ENCODE measurements at regions not wholly inside any gene's neighbourhood (a gene's known extent, or its start where the extent isn't known, plus 50 kb on each side); places are given as distances from the start of the nearest gene placed in this dataset.

DNA sequence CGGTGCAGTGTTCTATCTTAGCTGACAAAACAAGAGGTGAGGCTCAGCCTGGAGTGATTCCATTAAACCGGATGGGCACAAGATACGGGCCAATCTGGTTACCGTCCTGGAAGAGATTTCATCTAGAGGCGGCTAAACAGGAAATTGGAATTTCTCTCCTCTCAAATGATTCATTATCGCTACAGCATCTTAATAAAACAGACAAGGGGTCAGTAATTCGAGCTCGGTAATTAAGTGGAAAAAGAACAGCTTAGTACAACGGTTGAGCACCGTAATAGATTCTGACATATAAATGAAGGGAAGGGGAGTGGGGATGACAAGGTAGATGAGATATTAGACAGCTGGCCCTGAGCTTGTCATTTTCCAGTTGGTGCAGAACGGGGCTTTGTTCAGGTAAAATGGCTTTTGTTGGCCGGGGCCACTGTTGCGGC lies 137.2 kb downstream of the EDN3 start:
- Histone ChIP-seq H3K27me3 (replicated peaks in 1 of 7) (peaks cover 0 to 5% (median 0%) of the 10 kb centered on the region in 7 donors), H3K36me3 (no peaks in the 10 kb centered on the region), H3K4me3 (no peak overlapping the region), H3K4me1 (no peaks in the 10 kb centered on the region), H3K27ac (no peak overlapping the region), H3K9me3 (no peaks in the 10 kb centered on the region)
- TF ChIP-seq POLR2A (IDR thresholded peaks at IDR 0.05) (no peak), POLR2AphosphoS5 (IDR thresholded peaks at IDR 0.05) (no peak), CTCF (IDR thresholded peaks at IDR 0.05 in 8 of 11, conservative IDR thresholded peaks at IDR 0.05 in 3 of 11) (no peak)
- intact Hi-C loops (cut with DNase I; ENCODE audit: low total_unique reads): no loop called here
- no peak for DNase-seq
- 77 to 87% (median 79%) methylated on average over 13 of the region's 13 CpGs for WGBS, 5 donors

- intact Hi-C loops (cut with DNase I; ENCODE audit: low total_unique reads): no loop called here
- DNase-seq: no peak
- peaks cover 0 to 11% (median 0%) of the 10 kb centered on the region in 7 donors for H3K27me3 ChIP-seq (replicated peaks in 1 of 7)
- H3K4me3 ChIP-seq: no peak overlapping the region
- H3K27ac ChIP-seq: no peak overlapping the region
- H3K4me1 ChIP-seq: no peaks in the 10 kb centered on the region
- no peaks in the 10 kb centered on the region for H3K36me3 ChIP-seq
- TF ChIP-seq CTCF (IDR thresholded peaks at IDR 0.05 in 8 of 11, conservative IDR thresholded peaks at IDR 0.05 in 3 of 11): no peak
- TF ChIP-seq POLR2AphosphoS5 (IDR thresholded peaks at IDR 0.05): no peak
- TF ChIP-seq POLR2A (IDR thresholded peaks at IDR 0.05): no peak
- 85 to 97% (median 91%) methylated on average over 4 of the region's 4 CpGs for WGBS, 5 donors
- no peaks in the 10 kb centered on the region for H3K9me3 ChIP-seq
Observed at GRCh38 chr20:59438201-59438600, 137.8 kb downstream of the EDN3 start.

GRCh38 chr20:59439243-59439642 lies 138.8 kb downstream of the EDN3 start:
- DNase-seq: no peak
- intact Hi-C loops (cut with DNase I; ENCODE audit: low total_unique reads): no loop called here
- Histone ChIP-seq H3K36me3 (no peaks in the 10 kb centered on the region), H3K4me1 (no peaks in the 10 kb centered on the region), H3K27ac (no peak overlapping the region), H3K9me3 (no peaks in the 10 kb centered on the region), H3K4me3 (no peak overlapping the region), H3K27me3 (replicated peaks in 1 of 7) (peaks cover 0 to 19% (median 6%) of the 10 kb centered on the region in 7 donors)
- 76 to 94% (median 85%) methylated on average over 7 of the region's 7 CpGs for WGBS, 5 donors
- TF ChIP-seq POLR2A (IDR thresholded peaks at IDR 0.05) (no peak), POLR2AphosphoS5 (IDR thresholded peaks at IDR 0.05) (no peak), CTCF (IDR thresholded peaks at IDR 0.05 in 8 of 11, conservative IDR thresholded peaks at IDR 0.05 in 3 of 11) (no peak)

DNA sequence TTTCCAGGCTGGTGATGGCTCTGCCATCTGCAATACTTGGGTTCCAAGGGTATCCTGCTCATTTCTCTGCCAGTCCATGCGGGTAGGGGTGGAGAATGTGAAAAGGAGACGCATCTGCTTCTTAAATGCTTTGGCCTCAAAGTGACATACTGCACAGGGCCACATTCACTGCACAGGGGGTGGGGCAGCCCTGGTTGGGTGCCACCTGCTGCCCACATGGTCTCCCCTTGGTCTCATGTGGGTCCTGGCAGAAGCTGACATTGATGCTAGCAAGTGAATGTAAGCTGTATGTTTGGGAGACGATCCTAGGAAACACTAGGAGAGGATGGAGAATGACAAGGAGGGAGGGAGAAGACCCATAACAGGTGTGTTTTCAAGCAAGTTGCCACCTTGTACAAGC lies 140.9 kb downstream of the EDN3 start:
- Histone ChIP-seq H3K4me1 (no peaks in the 10 kb centered on the region), H3K27me3 (replicated peaks in 1 of 7) (peaks cover 0 to 39% (median 15%) of the 10 kb centered on the region in 7 donors), H3K27ac (no peak overlapping the region), H3K36me3 (no peaks in the 10 kb centered on the region), H3K4me3 (no peak overlapping the region), H3K9me3 (no peaks in the 10 kb centered on the region)
- TF ChIP-seq POLR2A (IDR thresholded peaks at IDR 0.05) (no peak), POLR2AphosphoS5 (IDR thresholded peaks at IDR 0.05) (no peak), CTCF (IDR thresholded peaks at IDR 0.05 in 8 of 11, conservative IDR thresholded peaks at IDR 0.05 in 3 of 11) (no peak)
- intact Hi-C loops (cut with DNase I; ENCODE audit: low total_unique reads): no loop called here
- 73 to 97% (median 91%) methylated on average over 3 of the region's 3 CpGs for WGBS, 5 donors
- DNase-seq: no peak
